GM18499 (cell line): ENCODE measurements at regions not wholly inside any gene's neighbourhood (a gene's known extent, or its start where the extent isn't known, plus 50 kb on each side); places are given as distances from the start of the nearest gene placed in this dataset.

Experiments used
- ATAC-seq: cut with Tn5 transposase; IDR thresholded peaks from one replicate; pipeline ENCODE4 v1.9.1; 2021; ENCODE audit warnings: moderate number of reproducible peaks; ENCODE audit not compliant: insufficient read depth, unreplicated experiment

GRCh38 chr9:80378669-80379293 is 807.0 kb downstream of the TLE4 start:
- ATAC-seq, result no peak

GRCh38 chr9:80376180-80376579 is 804.4 kb downstream of the TLE4 start:
- ATAC-seq, result no peak

- ATAC-seq, result no peak
Measured at GRCh38 chr9:80375477-80375876, 803.7 kb downstream of the TLE4 start.

- no peak for ATAC-seq
Measured at GRCh38 chr9:80369641-80370040, 797.9 kb downstream of the TLE4 start.

- no peak for ATAC-seq
Measured at GRCh38 chr9:80366626-80367025, 794.9 kb downstream of the TLE4 start.

GRCh38 chr9:80359941-80360881 is 788.4 kb downstream of the TLE4 start:
- no peak for ATAC-seq

- no peak for ATAC-seq
Measured at GRCh38 chr9:80359291-80359690, 787.5 kb downstream of the TLE4 start.

- ATAC-seq, result no peak
Measured at GRCh38 chr9:80352967-80353366, 781.2 kb downstream of the TLE4 start.

- ATAC-seq, result no peak
Measured at GRCh38 chr9:80351612-80352011, 779.8 kb downstream of the TLE4 start.

- no peak for ATAC-seq
Measured at GRCh38 chr9:80326105-80326504, 754.3 kb downstream of the TLE4 start.

- ATAC-seq, result no peak
Measured at GRCh38 chr9:80320916-80321315, 749.2 kb downstream of the TLE4 start.

GRCh38 chr9:80320480-80320879 is 748.7 kb downstream of the TLE4 start:
- ATAC-seq, result no peak

- ATAC-seq, result no peak
Measured at GRCh38 chr9:80305136-80305535, 733.4 kb downstream of the TLE4 start.

- ATAC-seq, result no peak
Measured at GRCh38 chr9:80294955-80295354, 723.2 kb downstream of the TLE4 start.

- ATAC-seq, result no peak
Measured at GRCh38 chr9:80294318-80294717, 722.6 kb downstream of the TLE4 start.

GRCh38 chr9:80292231-80292630 is 720.5 kb downstream of the TLE4 start:
- no peak for ATAC-seq

- ATAC-seq, result no peak
Measured at GRCh38 chr9:80285326-80285725, 713.6 kb downstream of the TLE4 start.

- no peak for ATAC-seq
Measured at GRCh38 chr9:80282766-80283165, 711.0 kb downstream of the TLE4 start.

GRCh38 chr9:80259079-80259478 is 687.3 kb downstream of the TLE4 start:
- no peak for ATAC-seq

GRCh38 chr9:80251778-80252177 is 680.0 kb downstream of the TLE4 start:
- ATAC-seq, result no peak

GRCh38 chr9:80242022-80242421 is 670.3 kb downstream of the TLE4 start:
- no peak for ATAC-seq

GRCh38 chr9:80235752-80236151 is 664.0 kb downstream of the TLE4 start:
- no peak for ATAC-seq
